GM23338 (cell line): ENCODE measurements at regions not wholly inside any gene's neighbourhood (a gene's known extent, or its start where the extent isn't known, plus 50 kb on each side); places are given as distances from the start of the nearest gene placed in this dataset.

Experiments used
- ATAC-seq: fragments of 200-7000 bp; cut with Tn5 transposase; 3 replicates; pipeline ENCODE4 v1.9.1; 2020
- DNase-seq: peaks from one replicate; pipeline ENCODE4 v3.0.0-alpha.2; 2015; ENCODE audit warnings: low spot score
- H2AFZ ChIP-seq: fragments of 200-600 bp; sonication (generic); 2 replicates; pipeline ENCODE4 v1.8.0; 2016; ENCODE audit warnings: antibody characterized with exemption, mild to moderate bottlenecking, moderate library complexity
- H3F3A ChIP-seq: fragments of 200-600 bp; sonication (generic); replicated peaks from 2 replicates; pipeline ENCODE4 v1.8.0; 2017; ENCODE audit warnings: antibody characterized with exemption, mixed run types, low read depth
- H3K27ac ChIP-seq: fragments of 200-600 bp; sonication (generic); 2 replicates; pipeline ENCODE4 v1.6.1; 2016; ENCODE audit warnings: low read depth
- H3K27me3 ChIP-seq: fragments of 200-600 bp; sonication (generic); 2 replicates; pipeline ENCODE4 v1.8.0; 2016; ENCODE audit warnings: mild to moderate bottlenecking, mixed run types, moderate library complexity; ENCODE audit not compliant: insufficient read depth
- H3K36me3 ChIP-seq: fragments of 200-600 bp; sonication (generic); 2 replicates; pipeline ENCODE4 v1.8.0; 2016; ENCODE audit warnings: mild to moderate bottlenecking; ENCODE audit not compliant: insufficient read depth
- H3K4me1 ChIP-seq: fragments of 200-600 bp; sonication (generic); 2 replicates; pipeline ENCODE4 v1.8.0; 2016; ENCODE audit warnings: mild to moderate bottlenecking, moderate library complexity; ENCODE audit not compliant: insufficient read depth
- H3K4me2 ChIP-seq: fragments of 200-600 bp; sonication (generic); 2 replicates; pipeline ENCODE4 v1.7.1; 2017; ENCODE audit warnings: mixed run types
- H3K4me3 ChIP-seq: fragments of 200-600 bp; sonication (generic); 2 replicates; pipeline ENCODE4 v1.6.1; 2016; ENCODE audit warnings: mixed run types
- H3K79me2 ChIP-seq: fragments of 200-600 bp; sonication (generic); replicated peaks from 2 replicates; pipeline ENCODE4 v1.8.0; 2017; ENCODE audit warnings: mild to moderate bottlenecking; ENCODE audit not compliant: insufficient read depth
- H3K9me2 ChIP-seq: fragments of 200-600 bp; sonication (generic); 2 replicates; pipeline ENCODE4 v1.8.0; 2017; ENCODE audit not compliant: insufficient read depth
- H4K20me1 ChIP-seq: fragments of 200-600 bp; sonication (generic); replicated peaks from 2 replicates; pipeline ENCODE4 v1.8.0; 2017; ENCODE audit warnings: mild to moderate bottlenecking; ENCODE audit not compliant: insufficient read depth
- H3K27ac Mint-ChIP-seq: 2 replicates; pipeline ENCODE4 v1.8.0; 2020; ENCODE audit warnings: inconsistent platforms, mild to moderate bottlenecking, moderate library complexity, mixed read lengths
- H3K27me3 Mint-ChIP-seq: 3 replicates; pipeline ENCODE4 v1.8.0; 2022; ENCODE audit warnings: low read depth, mild to moderate bottlenecking, moderate library complexity, mixed read lengths, inconsistent platforms; ENCODE audit not compliant: insufficient read depth, poor library complexity
- H3K36me3 Mint-ChIP-seq: 3 replicates; pipeline ENCODE4 v1.8.0; 2021; ENCODE audit warnings: low read depth, mild to moderate bottlenecking, inconsistent platforms, moderate library complexity, mixed read lengths
- H3K4me1 Mint-ChIP-seq: 3 replicates; pipeline ENCODE4 v1.8.0; 2020; ENCODE audit warnings: mild to moderate bottlenecking, inconsistent platforms, mixed read lengths
- H3K4me3 Mint-ChIP-seq: 3 replicates; pipeline ENCODE4 v1.8.0; 2021; ENCODE audit warnings: moderate library complexity, mild to moderate bottlenecking, inconsistent platforms, mixed read lengths
- H3K9me3 Mint-ChIP-seq: 3 replicates; pipeline ENCODE4 v1.8.0; 2020; ENCODE audit warnings: moderate library complexity, mild to moderate bottlenecking, inconsistent platforms, mixed read lengths
- CREB1 ChIP-seq: fragments of 250-450 bp; sonication (Bioruptor Pico); IDR thresholded peaks from 2 replicates; pipeline ENCODE4 v1.5.0; 2020; ENCODE audit warnings: low read depth, mild to moderate bottlenecking, moderate library complexity
- ETS1 ChIP-seq: IDR thresholded peaks from 2 replicates; pipeline ENCODE4 v1.6.1; 2016; ENCODE audit warnings: antibody characterized with exemption
- EZH2 ChIP-seq: fragments of 200-600 bp; sonication (generic); IDR thresholded peaks from one replicate; pipeline ENCODE4 v1.8.0; 2017; ENCODE audit warnings: antibody characterized with exemption, mild to moderate bottlenecking, low read depth; ENCODE audit not compliant: unreplicated experiment
- EZH2phosphoT487 ChIP-seq: fragments of 200-600 bp; sonication (generic); IDR thresholded peaks from one replicate; pipeline ENCODE4 v1.8.1; 2018; ENCODE audit warnings: antibody characterized with exemption; ENCODE audit not compliant: unreplicated experiment
- JUNB ChIP-seq: IDR thresholded peaks from one replicate; pipeline ENCODE4 v1.6.1; 2016; ENCODE audit warnings: antibody characterized with exemption; ENCODE audit not compliant: unreplicated experiment
- NANOG ChIP-seq: IDR thresholded peaks from 2 replicates; pipeline ENCODE4 v1.6.1; 2016; ENCODE audit warnings: antibody characterized with exemption, borderline replicate concordance
- POLR2AphosphoS5 ChIP-seq: IDR thresholded peaks from 2 replicates; pipeline ENCODE4 v1.6.1; 2016; ENCODE audit warnings: antibody characterized with exemption, low read depth
- STAT1 ChIP-seq: IDR thresholded peaks from one replicate; pipeline ENCODE4 v1.6.1; 2016; ENCODE audit warnings: antibody characterized with exemption; ENCODE audit not compliant: unreplicated experiment
- ZNF114 ChIP-seq: fragments of 250-450 bp; sonication (Bioruptor Pico); IDR thresholded peaks from 2 replicates; pipeline ENCODE4 v1.5.0; 2020; ENCODE audit warnings: mild to moderate bottlenecking, moderate library complexity
- ZNF331 ChIP-seq: fragments of 250-450 bp; sonication (Bioruptor Pico); IDR thresholded peaks from 2 replicates; pipeline ENCODE4 v1.5.0; 2020; ENCODE audit warnings: low read depth, mild to moderate bottlenecking, moderate library complexity
- TF ChIP-seq, protein P1 (sequence below): IDR thresholded peaks from one replicate; pipeline ENCODE4 v1.6.1; 2018; ENCODE audit warnings: antibody characterized with exemption; ENCODE audit not compliant: unreplicated experiment
- TF ChIP-seq, protein P2 (sequence below), 2 experiments: fragments of 200-600 bp in 1 of 2; sonication (generic) in 1 of 2; conservative IDR thresholded peaks; 2 replicates each; pipeline versions ENCODE4 v1.5.1 to v1.6.1; 2016 to 2017; ENCODE audit warnings: antibody characterized with exemption in 2 of 2, low read depth in 2 of 2, mild to moderate bottlenecking in 2 of 2, moderate library complexity in 1 of 2
- TF ChIP-seq, protein P3 (sequence below): fragments of 250-450 bp; sonication (Bioruptor Pico); IDR thresholded peaks from 2 replicates; pipeline ENCODE4 v1.5.0; 2020; ENCODE audit warnings: mild to moderate bottlenecking, moderate library complexity

GRCh38 chr13:72204291-72204690 is 337.3 kb upstream of the DACH1 start:
- DNase-seq (no peak), ATAC-seq (no peak)
- Histone ChIP-seq H4K20me1 (no peaks in the 10 kb centered on the region), H3K36me3 (no peaks in the 10 kb centered on the region), H3K9me2 (peaks cover 12% of the 10 kb centered on the region), H3K4me1 (peaks cover 3% of the 10 kb centered on the region; the same call in 1 of the 2 replicates), H3K4me3 (no peak overlapping the region), H3K79me2 (no peaks in the 10 kb centered on the region), H2AFZ (no peak overlapping the region), H3K27ac (no peak overlapping the region), H3K4me2 (no peak overlapping the region), H3F3A (no peaks in the 10 kb centered on the region), H3K27me3 (no peaks in the 10 kb centered on the region)
- no peaks in the 10 kb centered on the region for H3K36me3 Mint-ChIP-seq
- H3K4me1 Mint-ChIP-seq = peaks cover 4% of the 10 kb centered on the region
- no peak overlapping the region for H3K4me3 Mint-ChIP-seq
- H3K27me3 Mint-ChIP-seq = peaks cover 2% of the 10 kb centered on the region
- H3K9me3 Mint-ChIP-seq = no peaks in the 10 kb centered on the region
- H3K27ac Mint-ChIP-seq = no peak overlapping the region
- TF ChIP-seq ZNF331 (CRISPR knock-in tag) = no peak
- TF ChIP-seq, protein P1, sequence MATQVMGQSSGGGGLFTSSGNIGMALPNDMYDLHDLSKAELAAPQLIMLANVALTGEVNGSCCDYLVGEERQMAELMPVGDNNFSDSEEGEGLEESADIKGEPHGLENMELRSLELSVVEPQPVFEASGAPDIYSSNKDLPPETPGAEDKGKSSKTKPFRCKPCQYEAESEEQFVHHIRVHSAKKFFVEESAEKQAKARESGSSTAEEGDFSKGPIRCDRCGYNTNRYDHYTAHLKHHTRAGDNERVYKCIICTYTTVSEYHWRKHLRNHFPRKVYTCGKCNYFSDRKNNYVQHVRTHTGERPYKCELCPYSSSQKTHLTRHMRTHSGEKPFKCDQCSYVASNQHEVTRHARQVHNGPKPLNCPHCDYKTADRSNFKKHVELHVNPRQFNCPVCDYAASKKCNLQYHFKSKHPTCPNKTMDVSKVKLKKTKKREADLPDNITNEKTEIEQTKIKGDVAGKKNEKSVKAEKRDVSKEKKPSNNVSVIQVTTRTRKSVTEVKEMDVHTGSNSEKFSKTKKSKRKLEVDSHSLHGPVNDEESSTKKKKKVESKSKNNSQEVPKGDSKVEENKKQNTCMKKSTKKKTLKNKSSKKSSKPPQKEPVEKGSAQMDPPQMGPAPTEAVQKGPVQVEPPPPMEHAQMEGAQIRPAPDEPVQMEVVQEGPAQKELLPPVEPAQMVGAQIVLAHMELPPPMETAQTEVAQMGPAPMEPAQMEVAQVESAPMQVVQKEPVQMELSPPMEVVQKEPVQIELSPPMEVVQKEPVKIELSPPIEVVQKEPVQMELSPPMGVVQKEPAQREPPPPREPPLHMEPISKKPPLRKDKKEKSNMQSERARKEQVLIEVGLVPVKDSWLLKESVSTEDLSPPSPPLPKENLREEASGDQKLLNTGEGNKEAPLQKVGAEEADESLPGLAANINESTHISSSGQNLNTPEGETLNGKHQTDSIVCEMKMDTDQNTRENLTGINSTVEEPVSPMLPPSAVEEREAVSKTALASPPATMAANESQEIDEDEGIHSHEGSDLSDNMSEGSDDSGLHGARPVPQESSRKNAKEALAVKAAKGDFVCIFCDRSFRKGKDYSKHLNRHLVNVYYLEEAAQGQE = no peak
- TF ChIP-seq ZNF114 = no peak
- no peak for TF ChIP-seq ETS1
- no peak for TF ChIP-seq NANOG
- TF ChIP-seq EZH2 = no peak
- no peak for TF ChIP-seq JUNB
- TF ChIP-seq EZH2phosphoT487 = no peak
- TF ChIP-seq POLR2AphosphoS5 = no peak
- TF ChIP-seq, protein P2, sequence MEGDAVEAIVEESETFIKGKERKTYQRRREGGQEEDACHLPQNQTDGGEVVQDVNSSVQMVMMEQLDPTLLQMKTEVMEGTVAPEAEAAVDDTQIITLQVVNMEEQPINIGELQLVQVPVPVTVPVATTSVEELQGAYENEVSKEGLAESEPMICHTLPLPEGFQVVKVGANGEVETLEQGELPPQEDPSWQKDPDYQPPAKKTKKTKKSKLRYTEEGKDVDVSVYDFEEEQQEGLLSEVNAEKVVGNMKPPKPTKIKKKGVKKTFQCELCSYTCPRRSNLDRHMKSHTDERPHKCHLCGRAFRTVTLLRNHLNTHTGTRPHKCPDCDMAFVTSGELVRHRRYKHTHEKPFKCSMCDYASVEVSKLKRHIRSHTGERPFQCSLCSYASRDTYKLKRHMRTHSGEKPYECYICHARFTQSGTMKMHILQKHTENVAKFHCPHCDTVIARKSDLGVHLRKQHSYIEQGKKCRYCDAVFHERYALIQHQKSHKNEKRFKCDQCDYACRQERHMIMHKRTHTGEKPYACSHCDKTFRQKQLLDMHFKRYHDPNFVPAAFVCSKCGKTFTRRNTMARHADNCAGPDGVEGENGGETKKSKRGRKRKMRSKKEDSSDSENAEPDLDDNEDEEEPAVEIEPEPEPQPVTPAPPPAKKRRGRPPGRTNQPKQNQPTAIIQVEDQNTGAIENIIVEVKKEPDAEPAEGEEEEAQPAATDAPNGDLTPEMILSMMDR (conservative IDR thresholded peaks at IDR 0.05; ENCODE audit: low read depth in 2 of 2) = no peak
- no peak for TF ChIP-seq CREB1
- no peak for TF ChIP-seq STAT1
- TF ChIP-seq, protein P3, sequence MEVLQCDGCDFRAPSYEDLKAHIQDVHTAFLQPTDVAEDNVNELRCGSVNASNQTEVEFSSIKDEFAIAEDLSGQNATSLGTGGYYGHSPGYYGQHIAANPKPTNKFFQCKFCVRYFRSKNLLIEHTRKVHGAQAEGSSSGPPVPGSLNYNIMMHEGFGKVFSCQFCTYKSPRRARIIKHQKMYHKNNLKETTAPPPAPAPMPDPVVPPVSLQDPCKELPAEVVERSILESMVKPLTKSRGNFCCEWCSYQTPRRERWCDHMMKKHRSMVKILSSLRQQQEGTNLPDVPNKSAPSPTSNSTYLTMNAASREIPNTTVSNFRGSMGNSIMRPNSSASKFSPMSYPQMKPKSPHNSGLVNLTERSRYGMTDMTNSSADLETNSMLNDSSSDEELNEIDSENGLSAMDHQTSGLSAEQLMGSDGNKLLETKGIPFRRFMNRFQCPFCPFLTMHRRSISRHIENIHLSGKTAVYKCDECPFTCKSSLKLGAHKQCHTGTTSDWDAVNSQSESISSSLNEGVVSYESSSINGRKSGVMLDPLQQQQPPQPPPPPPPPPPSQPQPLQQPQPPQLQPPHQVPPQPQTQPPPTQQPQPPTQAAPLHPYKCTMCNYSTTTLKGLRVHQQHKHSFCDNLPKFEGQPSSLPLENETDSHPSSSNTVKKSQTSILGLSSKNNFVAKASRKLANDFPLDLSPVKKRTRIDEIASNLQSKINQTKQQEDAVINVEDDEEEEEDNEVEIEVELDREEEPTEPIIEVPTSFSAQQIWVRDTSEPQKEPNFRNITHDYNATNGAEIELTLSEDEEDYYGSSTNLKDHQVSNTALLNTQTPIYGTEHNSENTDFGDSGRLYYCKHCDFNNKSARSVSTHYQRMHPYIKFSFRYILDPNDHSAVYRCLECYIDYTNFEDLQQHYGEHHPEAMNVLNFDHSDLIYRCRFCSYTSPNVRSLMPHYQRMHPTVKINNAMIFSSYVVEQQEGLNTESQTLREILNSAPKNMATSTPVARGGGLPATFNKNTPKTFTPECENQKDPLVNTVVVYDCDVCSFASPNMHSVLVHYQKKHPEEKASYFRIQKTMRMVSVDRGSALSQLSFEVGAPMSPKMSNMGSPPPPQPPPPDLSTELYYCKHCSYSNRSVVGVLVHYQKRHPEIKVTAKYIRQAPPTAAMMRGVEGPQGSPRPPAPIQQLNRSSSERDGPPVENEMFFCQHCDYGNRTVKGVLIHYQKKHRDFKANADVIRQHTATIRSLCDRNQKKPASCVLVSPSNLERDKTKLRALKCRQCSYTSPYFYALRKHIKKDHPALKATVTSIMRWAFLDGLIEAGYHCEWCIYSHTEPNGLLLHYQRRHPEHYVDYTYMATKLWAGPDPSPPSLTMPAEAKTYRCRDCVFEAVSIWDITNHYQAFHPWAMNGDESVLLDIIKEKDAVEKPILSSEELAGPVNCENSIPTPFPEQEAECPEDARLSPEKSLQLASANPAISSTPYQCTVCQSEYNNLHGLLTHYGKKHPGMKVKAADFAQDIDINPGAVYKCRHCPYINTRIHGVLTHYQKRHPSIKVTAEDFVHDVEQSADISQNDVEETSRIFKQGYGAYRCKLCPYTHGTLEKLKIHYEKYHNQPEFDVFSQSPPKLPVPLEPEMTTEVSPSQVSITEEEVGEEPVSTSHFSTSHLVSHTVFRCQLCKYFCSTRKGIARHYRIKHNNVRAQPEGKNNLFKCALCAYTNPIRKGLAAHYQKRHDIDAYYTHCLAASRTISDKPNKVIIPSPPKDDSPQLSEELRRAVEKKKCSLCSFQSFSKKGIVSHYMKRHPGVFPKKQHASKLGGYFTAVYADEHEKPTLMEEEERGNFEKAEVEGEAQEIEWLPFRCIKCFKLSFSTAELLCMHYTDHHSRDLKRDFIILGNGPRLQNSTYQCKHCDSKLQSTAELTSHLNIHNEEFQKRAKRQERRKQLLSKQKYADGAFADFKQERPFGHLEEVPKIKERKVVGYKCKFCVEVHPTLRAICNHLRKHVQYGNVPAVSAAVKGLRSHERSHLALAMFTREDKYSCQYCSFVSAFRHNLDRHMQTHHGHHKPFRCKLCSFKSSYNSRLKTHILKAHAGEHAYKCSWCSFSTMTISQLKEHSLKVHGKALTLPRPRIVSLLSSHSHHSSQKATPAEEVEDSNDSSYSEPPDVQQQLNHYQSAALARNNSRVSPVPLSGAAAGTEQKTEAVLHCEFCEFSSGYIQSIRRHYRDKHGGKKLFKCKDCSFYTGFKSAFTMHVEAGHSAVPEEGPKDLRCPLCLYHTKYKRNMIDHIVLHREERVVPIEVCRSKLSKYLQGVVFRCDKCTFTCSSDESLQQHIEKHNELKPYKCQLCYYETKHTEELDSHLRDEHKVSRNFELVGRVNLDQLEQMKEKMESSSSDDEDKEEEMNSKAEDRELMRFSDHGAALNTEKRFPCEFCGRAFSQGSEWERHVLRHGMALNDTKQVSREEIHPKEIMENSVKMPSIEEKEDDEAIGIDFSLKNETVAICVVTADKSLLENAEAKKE (CRISPR knock-in tag) = no peak
